Stimulated activated CD4-positive, alpha-beta T cell treated with anti-CD3 and anti-CD28 coated beads, Interleukin-15, amount 100 ng/mL, for 48 hours (primary cell): ENCODE measurements at regions not wholly inside any gene's neighbourhood (a gene's known extent, or its start where the extent isn't known, plus 50 kb on each side); places are given as distances from the start of the nearest gene placed in this dataset.

Experiments
- DNase-seq, 2 donors: peaks; one replicate each; pipeline ENCODE4 v3.0.0-alpha.2; 2020; ENCODE audit warnings: low read depth in 2 of 2

- DNase-seq: no peak
Measured at GRCh38 chr2:144834998-144835633, 315.2 kb upstream of the ZEB2 start.

GRCh38 chr2:144834363-144834762 lies 314.4 kb upstream of the ZEB2 start:
- no peak for DNase-seq

- no peak for DNase-seq
Measured at GRCh38 chr2:144833075-144833637, 313.2 kb upstream of the ZEB2 start.

GRCh38 chr2:144832048-144832447 lies 312.1 kb upstream of the ZEB2 start:
- DNase-seq: no peak

GRCh38 chr2:144830543-144830942 lies 310.6 kb upstream of the ZEB2 start:
- no peak for DNase-seq

GRCh38 chr2:144827404-144827803 lies 307.5 kb upstream of the ZEB2 start:
- no peak for DNase-seq

GRCh38 chr2:144826105-144826504 lies 306.2 kb upstream of the ZEB2 start:
- no peak for DNase-seq

GRCh38 chr2:144825331-144826020 lies 305.6 kb upstream of the ZEB2 start:
- DNase-seq: no peak

GRCh38 chr2:144824306-144825080 lies 304.6 kb upstream of the ZEB2 start:
- DNase-seq: no peak

- DNase-seq: no peak
Measured at GRCh38 chr2:144822966-144823365, 303.0 kb upstream of the ZEB2 start.

- no peak for DNase-seq
Measured at GRCh38 chr2:144812288-144812687, 292.4 kb upstream of the ZEB2 start.

GRCh38 chr2:144801766-144802165 lies 281.8 kb upstream of the ZEB2 start:
- DNase-seq: no peak

GRCh38 chr2:144801325-144801724 lies 281.4 kb upstream of the ZEB2 start:
- no peak for DNase-seq

GRCh38 chr2:144798989-144799388 lies 279.1 kb upstream of the ZEB2 start:
- no peak for DNase-seq

GRCh38 chr2:144798034-144798433 lies 278.1 kb upstream of the ZEB2 start:
- no peak for DNase-seq

GRCh38 chr2:144796936-144797335 lies 277.0 kb upstream of the ZEB2 start:
- DNase-seq: no peak

GRCh38 chr2:144796164-144796563 lies 276.2 kb upstream of the ZEB2 start:
- DNase-seq: no peak

- no peak for DNase-seq
Measured at GRCh38 chr2:144785253-144785652, 265.3 kb upstream of the ZEB2 start.

- DNase-seq: no peak
Measured at GRCh38 chr2:144780983-144781382, 261.1 kb upstream of the ZEB2 start.

- no peak for DNase-seq
Measured at GRCh38 chr2:144776766-144777165, 256.8 kb upstream of the ZEB2 start.

- DNase-seq: no peak
Measured at GRCh38 chr2:144774809-144775208, 254.9 kb upstream of the ZEB2 start.

- DNase-seq: no peak
Measured at GRCh38 chr2:144771348-144771747, 251.4 kb upstream of the ZEB2 start.
